ENCODE measurements at regions not wholly inside any gene's neighbourhood (a gene's known extent, or its start where the extent isn't known, plus 50 kb on each side); places are given as distances from the start of the nearest gene placed in this dataset.

DNA sequence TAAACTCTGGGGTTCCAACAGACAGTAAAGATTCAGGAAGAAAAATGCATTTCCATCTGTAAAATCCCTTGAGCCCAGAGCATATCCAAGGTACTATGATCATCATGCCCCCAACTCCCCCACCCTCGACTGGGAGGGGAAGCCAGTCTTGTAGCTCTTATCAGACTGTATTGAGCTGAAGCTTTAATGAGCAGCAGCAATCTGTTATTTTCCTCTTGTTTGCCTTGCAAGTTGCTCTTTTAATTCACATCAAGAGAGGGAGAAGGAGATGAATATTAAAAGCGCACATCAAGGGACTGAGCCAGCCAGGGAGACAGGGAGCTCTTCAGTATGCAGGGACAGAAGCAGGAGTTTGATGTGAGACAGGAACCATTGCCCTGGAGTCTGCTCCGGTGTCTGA is 52.5 kb upstream of the KCNA3 start:
- intact Hi-C loops (cut with micrococcal nuclease), result no loop called here
- 64% methylated on average over 3 of the region's 3 CpGs for WGBS (ENCODE audit: insufficient coverage)
- H3K27me3 Mint-ChIP-seq, result no peaks in the 10 kb centered on the region
- H3K27ac ChIP-seq (ENCODE audit: low read length in 2 of 2), result peak overlapping the region; percentile 14 to 63
- TF ChIP-seq, protein P1, sequence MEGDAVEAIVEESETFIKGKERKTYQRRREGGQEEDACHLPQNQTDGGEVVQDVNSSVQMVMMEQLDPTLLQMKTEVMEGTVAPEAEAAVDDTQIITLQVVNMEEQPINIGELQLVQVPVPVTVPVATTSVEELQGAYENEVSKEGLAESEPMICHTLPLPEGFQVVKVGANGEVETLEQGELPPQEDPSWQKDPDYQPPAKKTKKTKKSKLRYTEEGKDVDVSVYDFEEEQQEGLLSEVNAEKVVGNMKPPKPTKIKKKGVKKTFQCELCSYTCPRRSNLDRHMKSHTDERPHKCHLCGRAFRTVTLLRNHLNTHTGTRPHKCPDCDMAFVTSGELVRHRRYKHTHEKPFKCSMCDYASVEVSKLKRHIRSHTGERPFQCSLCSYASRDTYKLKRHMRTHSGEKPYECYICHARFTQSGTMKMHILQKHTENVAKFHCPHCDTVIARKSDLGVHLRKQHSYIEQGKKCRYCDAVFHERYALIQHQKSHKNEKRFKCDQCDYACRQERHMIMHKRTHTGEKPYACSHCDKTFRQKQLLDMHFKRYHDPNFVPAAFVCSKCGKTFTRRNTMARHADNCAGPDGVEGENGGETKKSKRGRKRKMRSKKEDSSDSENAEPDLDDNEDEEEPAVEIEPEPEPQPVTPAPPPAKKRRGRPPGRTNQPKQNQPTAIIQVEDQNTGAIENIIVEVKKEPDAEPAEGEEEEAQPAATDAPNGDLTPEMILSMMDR (IDR thresholded peaks at IDR 0.05), result no peak
- no peak for TF ChIP-seq EZH2 (IDR thresholded peaks at IDR 0.05; ENCODE audit: borderline replicate concordance, insufficient read depth, low read depth, low read length, poor library complexity, severe bottlenecking)
- H4K20me1 ChIP-seq (ENCODE audit: control insufficient read depth, insufficient read depth, low read length, poor library complexity, severe bottlenecking), result no peaks in the 10 kb centered on the region
- H3K4me3 Mint-ChIP-seq, result peak overlapping the region; percentile 54
- H3K9me3 Mint-ChIP-seq (ENCODE audit: insufficient read depth), result no peaks in the 10 kb centered on the region
- no peaks in the 10 kb centered on the region for H3K79me2 ChIP-seq (ENCODE audit: control insufficient read depth, insufficient read depth, low read length)
- H3K4me1 Mint-ChIP-seq, result peaks cover 27% of the 10 kb centered on the region
- POLR2A ChIA-PET, result interaction anchor here (0.6 kb wide), 1 partner anchor 108 kb away, joined by 4 read pairs; no protein-coding TSS in a partner anchor
- H3K27ac Mint-ChIP-seq, result peak overlapping the region; percentile 74
- peaks cover 17 to 22% of the 10 kb centered on the region in 2 donors for H3K4me1 ChIP-seq (ENCODE audit: control insufficient read depth in 2 of 2, insufficient read depth in 2 of 2, low read length in 2 of 2)
- DNase-seq (no peak), ATAC-seq (ENCODE audit: low read depth) (no peak)
- no peaks in the 10 kb centered on the region for H3K36me3 ChIP-seq (replicated peaks in 1 of 2; ENCODE audit: control extremely low read depth in 1 of 2, control insufficient read depth in 1 of 2, extremely low read depth in 1 of 2, insufficient read depth in 2 of 2, low read length in 1 of 2)
- no peaks in the 10 kb centered on the region for H3K9me3 ChIP-seq (ENCODE audit: control extremely low read depth in 1 of 3, control insufficient read depth in 2 of 3, insufficient read depth in 1 of 3, low read length in 2 of 3)
- H2AFZ ChIP-seq (ENCODE audit: insufficient read depth, low read depth, low read length, poor library complexity, severe bottlenecking), result peak overlapping the region; percentile 42
- peak overlapping the region; percentile 59 for H3K4me2 ChIP-seq (replicated peaks; ENCODE audit: low read depth, low read length, poor library complexity, severe bottlenecking)
- H3K4me3 ChIP-seq (ENCODE audit: control extremely low read depth in 1 of 5, extremely low read depth in 1 of 5, insufficient read depth in 1 of 5, low read depth in 2 of 5, low read length in 4 of 5), result peak overlapping the region in 2 of 5 experiments; percentile 16 to 27
- no peaks in the 10 kb centered on the region for H3K27me3 ChIP-seq (replicated peaks in 1 of 4; ENCODE audit: control extremely low read depth in 1 of 4, control insufficient read depth in 3 of 4, insufficient read depth in 4 of 4, low read length in 3 of 4)
- H3K9ac ChIP-seq (ENCODE audit: low read length), result peak overlapping the region; percentile 24
- CTCF ChIA-PET, result interaction anchor here (1.3 to 2.1 kb wide), 3 partner anchors 38 to 119 kb away, joined by 3 to 8 read pairs (median 5); no protein-coding TSS in a partner anchor

DNA sequence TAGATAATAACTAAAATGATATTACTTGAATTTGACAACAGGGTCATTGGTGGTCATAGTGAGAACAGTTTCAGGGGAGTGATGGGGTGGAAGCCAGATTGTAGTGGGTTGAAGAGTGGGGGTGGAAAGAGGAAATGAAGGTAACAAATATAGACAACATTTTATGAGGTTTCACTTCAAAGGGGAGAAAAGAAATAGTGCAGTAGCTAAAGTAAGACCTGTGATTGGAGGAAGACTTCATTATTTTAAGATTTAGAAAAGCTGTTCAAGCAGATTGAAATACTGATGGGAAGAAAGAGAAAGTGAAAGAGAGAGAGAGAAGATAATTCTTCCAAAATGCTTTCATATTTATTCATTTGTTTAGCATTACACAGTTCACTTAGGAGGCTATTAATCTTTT is 52.0 kb upstream of the KCNA3 start:
- peak overlapping the region; percentile 59 for H3K4me2 ChIP-seq (replicated peaks; ENCODE audit: low read depth, low read length, poor library complexity, severe bottlenecking)
- H4K20me1 ChIP-seq (ENCODE audit: control insufficient read depth, insufficient read depth, low read length, poor library complexity, severe bottlenecking), result no peaks in the 10 kb centered on the region
- H3K27ac ChIP-seq (ENCODE audit: low read length in 2 of 2), result peak overlapping the region; percentile 14 to 63
- no peaks in the 10 kb centered on the region for H3K79me2 ChIP-seq (ENCODE audit: control insufficient read depth, insufficient read depth, low read length)
- peak overlapping the region; percentile 42 for H2AFZ ChIP-seq (ENCODE audit: insufficient read depth, low read depth, low read length, poor library complexity, severe bottlenecking)
- H3K27ac Mint-ChIP-seq, result peak overlapping the region; percentile 34
- no peaks in the 10 kb centered on the region for H3K27me3 ChIP-seq (replicated peaks in 1 of 4; ENCODE audit: control extremely low read depth in 1 of 4, control insufficient read depth in 3 of 4, insufficient read depth in 4 of 4, low read length in 3 of 4)
- H3K27me3 Mint-ChIP-seq, result no peaks in the 10 kb centered on the region
- intact Hi-C loops (cut with micrococcal nuclease), result no loop called here
- ATAC-seq (ENCODE audit: low read depth), result peak; percentile 51
- ChIA-PET POLR2A (interaction anchor here (0.6 kb wide), 1 partner anchor 107 kb away, joined by 4 read pairs; no protein-coding TSS in a partner anchor), CTCF (interaction anchor here (1.3 to 2.1 kb wide), 3 partner anchors 38 to 119 kb away, joined by 3 to 8 read pairs (median 5); no protein-coding TSS in a partner anchor)
- H3K4me1 Mint-ChIP-seq, result peaks cover 27% of the 10 kb centered on the region
- peak overlapping the region; percentile 24 for H3K9ac ChIP-seq (ENCODE audit: low read length)
- H3K4me3 Mint-ChIP-seq, result peak overlapping the region; percentile 54
- DNase-seq, result peak; percentile 32
- no peaks in the 10 kb centered on the region for H3K36me3 ChIP-seq (replicated peaks in 1 of 2; ENCODE audit: control extremely low read depth in 1 of 2, control insufficient read depth in 1 of 2, extremely low read depth in 1 of 2, insufficient read depth in 2 of 2, low read length in 1 of 2)
- H3K9me3 Mint-ChIP-seq (ENCODE audit: insufficient read depth), result no peaks in the 10 kb centered on the region
- TF ChIP-seq EZH2 (IDR thresholded peaks at IDR 0.05; ENCODE audit: borderline replicate concordance, insufficient read depth, low read depth, low read length, poor library complexity, severe bottlenecking), result no peak
- TF ChIP-seq, protein P1 (IDR thresholded peaks at IDR 0.05), result no peak
- H3K9me3 ChIP-seq (ENCODE audit: control extremely low read depth in 1 of 3, control insufficient read depth in 2 of 3, insufficient read depth in 1 of 3, low read length in 2 of 3), result no peaks in the 10 kb centered on the region
- peaks cover 17 to 22% of the 10 kb centered on the region in 2 donors for H3K4me1 ChIP-seq (ENCODE audit: control insufficient read depth in 2 of 2, insufficient read depth in 2 of 2, low read length in 2 of 2)
- H3K4me3 ChIP-seq (ENCODE audit: control extremely low read depth in 1 of 5, extremely low read depth in 1 of 5, insufficient read depth in 1 of 5, low read depth in 2 of 5, low read length in 4 of 5), result peak overlapping the region in 1 of 5 experiments; percentile 27
